ENCODE measurements at regions not wholly inside any gene's neighbourhood (a gene's known extent, or its start where the extent isn't known, plus 50 kb on each side); places are given as distances from the start of the nearest gene placed in this dataset.

GRCh38 chr5:89349246-89349980 is 466.4 kb upstream of the MEF2C start:
- Histone ChIP-seq H3K36me3 (ENCODE audit: control insufficient read depth, insufficient read depth, low read length) (no peaks in the 10 kb centered on the region), H3K27me3 (replicated peaks; ENCODE audit: control insufficient read depth, insufficient read depth, low read length) (no peaks in the 10 kb centered on the region), H3K4me3 (replicated peaks; ENCODE audit: low read depth, low read length) (no peak overlapping the region)
- TF ChIP-seq, protein P1, sequence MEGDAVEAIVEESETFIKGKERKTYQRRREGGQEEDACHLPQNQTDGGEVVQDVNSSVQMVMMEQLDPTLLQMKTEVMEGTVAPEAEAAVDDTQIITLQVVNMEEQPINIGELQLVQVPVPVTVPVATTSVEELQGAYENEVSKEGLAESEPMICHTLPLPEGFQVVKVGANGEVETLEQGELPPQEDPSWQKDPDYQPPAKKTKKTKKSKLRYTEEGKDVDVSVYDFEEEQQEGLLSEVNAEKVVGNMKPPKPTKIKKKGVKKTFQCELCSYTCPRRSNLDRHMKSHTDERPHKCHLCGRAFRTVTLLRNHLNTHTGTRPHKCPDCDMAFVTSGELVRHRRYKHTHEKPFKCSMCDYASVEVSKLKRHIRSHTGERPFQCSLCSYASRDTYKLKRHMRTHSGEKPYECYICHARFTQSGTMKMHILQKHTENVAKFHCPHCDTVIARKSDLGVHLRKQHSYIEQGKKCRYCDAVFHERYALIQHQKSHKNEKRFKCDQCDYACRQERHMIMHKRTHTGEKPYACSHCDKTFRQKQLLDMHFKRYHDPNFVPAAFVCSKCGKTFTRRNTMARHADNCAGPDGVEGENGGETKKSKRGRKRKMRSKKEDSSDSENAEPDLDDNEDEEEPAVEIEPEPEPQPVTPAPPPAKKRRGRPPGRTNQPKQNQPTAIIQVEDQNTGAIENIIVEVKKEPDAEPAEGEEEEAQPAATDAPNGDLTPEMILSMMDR (IDR thresholded peaks at IDR 0.05; ENCODE audit: insufficient read depth, low read length, poor library complexity, severe bottlenecking), result no peak
- DNase-seq (ENCODE audit: extremely low read depth, insufficient read length), result no peak

GRCh38 chr5:89346573-89346972 is 463.6 kb upstream of the MEF2C start:
- Histone ChIP-seq H3K36me3 (ENCODE audit: control insufficient read depth, insufficient read depth, low read length) (no peaks in the 10 kb centered on the region), H3K4me3 (replicated peaks; ENCODE audit: low read depth, low read length) (no peak overlapping the region), H3K27me3 (replicated peaks; ENCODE audit: control insufficient read depth, insufficient read depth, low read length) (no peaks in the 10 kb centered on the region)
- no peak for DNase-seq (ENCODE audit: extremely low read depth, insufficient read length)
- TF ChIP-seq, protein P1 (IDR thresholded peaks at IDR 0.05; ENCODE audit: insufficient read depth, low read length, poor library complexity, severe bottlenecking), result no peak

DNA sequence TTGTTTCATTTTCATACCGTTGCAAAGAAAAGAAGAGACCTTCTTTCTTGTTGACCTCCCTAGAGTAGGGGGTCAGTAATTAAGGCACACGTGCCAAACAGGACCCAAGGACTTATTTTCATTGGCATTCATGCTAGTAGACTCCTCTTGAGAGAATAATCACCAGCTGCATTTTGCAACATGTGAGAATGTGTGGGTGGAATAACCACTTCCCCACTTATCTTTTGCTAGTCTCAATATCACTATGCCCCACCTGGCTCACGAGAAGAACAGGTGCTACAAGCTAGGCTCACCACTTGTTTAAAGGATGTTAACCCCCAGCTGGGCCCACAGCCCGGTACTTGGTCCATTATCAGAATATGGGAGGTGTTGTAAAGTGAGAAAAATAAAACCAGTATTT is 460.7 kb upstream of the MEF2C start:
- TF ChIP-seq, protein P1 (IDR thresholded peaks at IDR 0.05; ENCODE audit: insufficient read depth, low read length, poor library complexity, severe bottlenecking), result no peak
- H3K27me3 ChIP-seq (replicated peaks; ENCODE audit: control insufficient read depth, insufficient read depth, low read length), result no peaks in the 10 kb centered on the region
- no peaks in the 10 kb centered on the region for H3K36me3 ChIP-seq (ENCODE audit: control insufficient read depth, insufficient read depth, low read length)
- peak; percentile 74 for DNase-seq (ENCODE audit: extremely low read depth, insufficient read length)
- H3K4me3 ChIP-seq (replicated peaks; ENCODE audit: low read depth, low read length), result no peak overlapping the region

DNA sequence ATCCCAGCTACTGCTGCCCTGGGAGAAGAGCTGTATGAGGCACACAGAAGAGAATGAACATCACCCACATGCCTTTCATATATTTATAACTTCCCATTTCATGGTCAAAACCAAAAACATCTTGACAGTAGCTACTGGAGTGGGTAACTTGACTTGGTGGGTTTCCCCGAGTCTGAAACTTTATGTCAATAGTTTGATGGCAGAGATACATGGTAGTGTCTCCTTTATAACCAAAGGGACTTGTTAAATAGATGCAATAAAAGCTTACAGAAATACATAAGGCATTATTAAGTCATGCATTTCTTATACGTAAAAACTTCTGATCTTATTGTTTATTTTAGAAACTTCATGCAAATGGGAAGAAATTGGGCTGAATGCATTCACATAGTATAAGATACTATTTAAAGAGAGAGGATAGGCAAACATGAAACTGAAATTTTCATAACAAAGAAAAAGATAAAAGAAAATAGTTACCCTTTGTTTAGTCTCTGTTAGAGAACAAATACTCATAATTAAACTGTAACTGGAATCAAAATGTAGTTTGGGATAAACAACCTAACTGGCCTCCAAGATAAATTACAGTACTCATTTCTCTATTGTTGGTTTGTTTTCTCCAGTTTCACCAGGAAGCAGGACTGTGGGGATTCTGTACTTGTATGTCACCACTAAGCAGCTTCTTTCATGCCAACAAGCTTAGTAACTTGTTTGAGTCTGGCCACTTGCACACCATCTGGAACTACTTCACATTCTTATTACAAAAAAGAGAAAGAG is 459.3 kb upstream of the MEF2C start:
- Histone ChIP-seq H3K36me3 (ENCODE audit: control insufficient read depth, insufficient read depth, low read length) (no peaks in the 10 kb centered on the region; the same call in 1 of the 2 replicates), H3K4me3 (replicated peaks; ENCODE audit: low read depth, low read length) (0 out of 2 replicates have a peak overlapping the region, but pooled peaks have one; percentile 6), H3K27me3 (replicated peaks; ENCODE audit: control insufficient read depth, insufficient read depth, low read length) (no peaks in the 10 kb centered on the region)
- TF ChIP-seq, protein P1 (IDR thresholded peaks at IDR 0.05; ENCODE audit: insufficient read depth, low read length, poor library complexity, severe bottlenecking), result no peak
- DNase-seq (ENCODE audit: extremely low read depth, insufficient read length), result peak; percentile 66

DNA sequence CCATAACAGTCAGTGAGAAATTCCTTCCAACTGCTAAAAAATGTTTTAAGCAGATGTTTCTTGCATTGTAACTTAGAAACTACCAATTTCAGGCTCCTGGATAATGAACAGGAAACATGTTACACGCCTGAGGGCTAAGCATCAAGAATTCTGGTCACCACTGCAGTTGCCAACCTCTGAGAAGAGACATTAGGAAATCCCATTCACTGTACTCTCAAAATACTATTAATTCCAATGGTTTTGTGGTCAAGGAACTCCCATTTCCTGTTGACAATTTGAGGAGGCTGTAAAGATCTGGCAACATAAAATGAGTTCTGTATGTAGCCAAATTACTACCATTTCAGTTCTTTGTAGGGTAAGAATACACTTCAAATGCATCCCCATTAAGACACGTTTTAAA is 456.0 kb upstream of the MEF2C start:
- Histone ChIP-seq H3K27me3 (replicated peaks; ENCODE audit: control insufficient read depth, insufficient read depth, low read length) (no peaks in the 10 kb centered on the region), H3K4me3 (replicated peaks; ENCODE audit: low read depth, low read length) (no peak overlapping the region), H3K36me3 (ENCODE audit: control insufficient read depth, insufficient read depth, low read length) (no peaks in the 10 kb centered on the region; the same call in 1 of the 2 replicates)
- DNase-seq (ENCODE audit: extremely low read depth, insufficient read length), result no peak
- TF ChIP-seq, protein P1 (IDR thresholded peaks at IDR 0.05; ENCODE audit: insufficient read depth, low read length, poor library complexity, severe bottlenecking), result no peak
